GM13977 (cell line): ENCODE measurements at regions not wholly inside any gene's neighbourhood (a gene's known extent, or its start where the extent isn't known, plus 50 kb on each side); places are given as distances from the start of the nearest gene placed in this dataset.

Experiments
- DNase-seq: peaks from one replicate; pipeline ENCODE4 v3.0.0; 2012; ENCODE audit warnings: low spot score
- in situ Hi-C: fragments of 300-500 bp; cut with MboI; formaldehyde crosslinking; loops from one replicate; pipeline ENCODE4 v1.12.0; 2022; ENCODE audit warnings: low sequenced_read_pairs, low pct_unique_long_range_greater_than_20kb, mixed read lengths, inconsistent platforms; ENCODE audit not compliant: unreplicated experiment
- TF ChIP-seq, protein P1 (sequence below): IDR thresholded peaks from 2 replicates; pipeline ENCODE4 v1.5.1; 2012; ENCODE audit warnings: mild to moderate bottlenecking, control low read depth; ENCODE audit not compliant: insufficient read depth; ENCODE audit errors: extremely low read depth, missing control alignments

DNA sequence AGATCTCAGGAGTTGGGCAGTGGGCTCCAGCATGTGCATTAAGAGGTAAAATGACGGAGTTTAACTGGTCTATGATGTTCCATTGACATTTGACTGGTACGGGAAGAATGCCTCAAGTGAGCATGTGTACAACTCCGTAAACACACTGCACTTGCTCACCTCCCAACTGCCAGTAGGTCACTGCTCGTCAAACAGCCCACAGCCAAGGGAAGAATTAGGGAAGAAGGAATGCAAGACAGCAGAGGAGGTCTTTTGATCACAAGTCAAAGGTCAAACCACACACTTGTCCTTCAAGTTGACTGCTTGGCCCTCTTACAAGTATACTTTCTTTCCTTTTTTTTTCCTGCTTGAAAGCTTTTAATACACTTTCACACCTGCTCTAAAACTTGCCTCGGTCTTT is 236.7 kb downstream of the B3GLCT start:
- in situ Hi-C loops = loop anchor here (25.0 kb wide), 2 partner anchors 199 to 301 kb away; partner anchors contain the start of gene RXFP2
- no peak for DNase-seq
- TF ChIP-seq, protein P1, sequence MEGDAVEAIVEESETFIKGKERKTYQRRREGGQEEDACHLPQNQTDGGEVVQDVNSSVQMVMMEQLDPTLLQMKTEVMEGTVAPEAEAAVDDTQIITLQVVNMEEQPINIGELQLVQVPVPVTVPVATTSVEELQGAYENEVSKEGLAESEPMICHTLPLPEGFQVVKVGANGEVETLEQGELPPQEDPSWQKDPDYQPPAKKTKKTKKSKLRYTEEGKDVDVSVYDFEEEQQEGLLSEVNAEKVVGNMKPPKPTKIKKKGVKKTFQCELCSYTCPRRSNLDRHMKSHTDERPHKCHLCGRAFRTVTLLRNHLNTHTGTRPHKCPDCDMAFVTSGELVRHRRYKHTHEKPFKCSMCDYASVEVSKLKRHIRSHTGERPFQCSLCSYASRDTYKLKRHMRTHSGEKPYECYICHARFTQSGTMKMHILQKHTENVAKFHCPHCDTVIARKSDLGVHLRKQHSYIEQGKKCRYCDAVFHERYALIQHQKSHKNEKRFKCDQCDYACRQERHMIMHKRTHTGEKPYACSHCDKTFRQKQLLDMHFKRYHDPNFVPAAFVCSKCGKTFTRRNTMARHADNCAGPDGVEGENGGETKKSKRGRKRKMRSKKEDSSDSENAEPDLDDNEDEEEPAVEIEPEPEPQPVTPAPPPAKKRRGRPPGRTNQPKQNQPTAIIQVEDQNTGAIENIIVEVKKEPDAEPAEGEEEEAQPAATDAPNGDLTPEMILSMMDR = no peak

DNA sequence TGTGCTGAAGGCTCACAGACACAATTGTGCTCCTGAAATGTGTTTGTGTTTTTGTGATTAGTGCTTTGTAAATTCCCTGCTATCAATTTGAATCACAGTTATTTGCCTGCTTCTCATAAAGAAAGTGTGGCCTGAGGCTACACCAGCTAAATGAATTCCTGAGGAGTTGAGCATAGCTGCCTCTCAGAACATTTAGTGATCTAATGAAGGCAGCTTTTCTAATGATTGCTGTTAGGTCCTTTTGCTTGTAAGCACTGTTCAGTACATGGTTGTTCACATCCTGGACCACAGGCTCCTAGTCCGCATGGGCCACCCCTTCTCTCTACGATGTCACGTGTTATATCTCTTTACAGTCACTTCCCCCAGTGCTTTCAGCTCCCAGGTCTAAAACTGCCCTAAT is 238.2 kb downstream of the B3GLCT start:
- TF ChIP-seq, protein P1 = no peak
- in situ Hi-C loops = loop anchor here (25.0 kb wide), 2 partner anchors 201 to 299 kb away; partner anchors contain the start of gene RXFP2

DNA sequence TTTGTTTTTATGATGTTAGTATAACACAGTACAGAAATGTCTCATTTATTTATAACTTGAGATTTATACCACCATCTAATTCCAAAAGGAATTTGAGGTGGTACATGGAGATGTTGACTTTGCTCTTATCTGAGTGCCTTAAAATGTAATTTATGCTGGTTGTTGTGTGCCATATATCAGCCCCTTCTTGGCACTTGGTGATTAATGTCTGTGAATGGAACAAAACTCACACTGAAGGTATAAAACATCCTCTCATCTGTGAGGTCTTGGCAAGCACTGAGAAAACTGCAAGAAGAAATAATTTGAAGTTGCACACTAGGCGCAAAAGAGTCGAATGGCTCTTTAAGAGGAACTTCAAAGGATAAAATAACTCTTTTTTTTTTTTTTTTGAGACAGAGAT is 240.4 kb downstream of the B3GLCT start:
- TF ChIP-seq, protein P1 = no peak
- no peak for DNase-seq
- in situ Hi-C loops = loop anchor here (25.0 kb wide), 2 partner anchors 203 to 297 kb away; partner anchors contain the start of gene RXFP2

More for the DNA sequence above, 238.2 kb downstream of the B3GLCT start:
- DNase-seq = no peak

DNA sequence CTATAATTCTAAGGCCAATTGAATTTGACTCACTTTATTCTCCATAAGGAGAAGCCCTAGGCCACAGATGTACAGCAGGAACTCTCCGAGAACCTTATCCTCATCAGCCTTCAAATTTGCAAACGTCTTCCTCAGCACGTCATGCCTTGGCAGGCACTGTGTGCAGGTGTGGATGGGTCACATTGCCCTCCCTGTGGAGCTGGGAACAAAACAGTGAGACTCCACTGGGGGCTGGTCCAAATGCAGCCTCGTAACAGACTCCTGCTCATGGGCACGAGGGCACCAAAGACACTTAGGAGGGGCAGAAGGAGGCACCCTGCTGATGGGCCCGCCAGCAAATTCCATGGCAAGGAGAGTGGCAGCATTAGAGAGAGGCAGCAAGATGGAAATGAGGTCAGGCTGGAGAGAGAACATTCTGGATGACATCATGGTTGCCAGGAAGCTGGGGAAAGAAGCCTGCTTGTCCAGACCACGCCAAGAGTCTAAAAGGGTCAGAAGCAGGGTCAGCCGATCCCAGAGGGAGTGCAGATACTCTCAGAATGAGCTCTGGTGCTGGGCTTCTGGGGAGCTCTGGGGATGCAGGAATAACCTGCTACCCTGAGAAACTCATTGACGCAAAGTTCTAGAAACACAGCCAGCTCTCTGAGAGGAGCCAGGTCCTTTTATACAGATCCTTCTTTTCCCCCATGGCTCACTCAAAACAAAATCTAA is 242.2 kb downstream of the B3GLCT start:
- DNase-seq = no peak
- TF ChIP-seq, protein P1 = no peak
- in situ Hi-C loops = loop anchor here (25.0 kb wide), 2 partner anchors 205 to 295 kb away; partner anchors contain the start of gene RXFP2

DNA sequence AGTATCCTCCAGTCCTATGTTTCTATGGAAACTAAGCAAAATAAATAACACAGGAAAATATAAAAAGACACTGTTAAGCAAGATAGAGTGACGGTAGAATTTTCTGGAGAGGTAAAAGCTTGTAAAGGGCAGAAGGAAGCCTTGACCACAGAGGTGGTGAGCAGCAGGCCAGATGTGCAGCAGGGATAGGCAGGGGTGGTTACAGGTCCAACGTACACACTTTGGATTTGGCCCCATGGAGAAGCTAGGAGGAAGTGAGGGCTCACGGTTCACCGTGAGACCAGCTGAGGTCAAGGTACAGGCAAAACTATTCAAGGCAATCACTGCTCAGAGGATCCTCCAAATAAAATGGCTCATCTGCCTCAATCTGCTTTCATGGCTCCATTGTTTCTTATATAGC is 242.8 kb downstream of the B3GLCT start:
- TF ChIP-seq, protein P1 = no peak
- in situ Hi-C loops = loop anchor here (25.0 kb wide), 2 partner anchors 205 to 295 kb away; partner anchors contain the start of gene RXFP2
- no peak for DNase-seq

DNA sequence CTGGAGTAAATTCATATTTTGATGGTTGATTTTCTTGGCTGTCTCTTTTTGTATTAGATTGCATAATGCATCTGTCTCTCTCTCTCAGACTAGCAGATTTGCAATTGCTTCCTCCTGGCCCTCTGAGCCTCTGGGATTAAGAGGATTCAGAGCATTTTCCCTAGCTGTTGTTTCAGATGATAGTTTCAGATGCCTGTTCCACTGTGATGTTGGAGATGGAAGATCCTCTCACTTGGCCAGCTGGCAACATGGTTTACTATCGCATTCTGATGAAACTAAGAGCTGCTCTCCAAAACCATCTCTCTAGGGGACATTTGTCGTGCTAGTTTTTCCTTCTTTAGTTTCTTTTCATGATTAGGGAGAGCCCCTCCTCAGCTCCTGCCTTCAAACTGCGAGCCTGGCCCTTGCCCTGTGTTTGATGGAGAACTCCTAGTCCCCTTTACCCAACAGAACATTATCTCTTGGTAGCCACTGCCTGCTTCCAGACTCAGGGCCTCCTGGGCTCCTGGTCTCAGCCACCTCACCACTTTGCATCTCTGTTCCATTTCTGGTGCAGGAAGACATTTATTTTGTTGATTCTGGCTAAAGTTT is 244.6 kb downstream of the B3GLCT start:
- in situ Hi-C loops = loop anchor here (25.0 kb wide), 2 partner anchors 207 to 293 kb away; partner anchors contain the start of gene RXFP2
- TF ChIP-seq, protein P1 = no peak
- DNase-seq = no peak
